NCI-H2029 treated with DMSO at 0.1 percent for 48 hours (cell line): ENCODE measurements at regions not wholly inside any gene's neighbourhood (a gene's known extent, or its start where the extent isn't known, plus 50 kb on each side); places are given as distances from the start of the nearest gene placed in this dataset.
"Not testable (repeated sequence)": the region's sequence is repeated elsewhere in the genome, so short reads cannot be mapped to it uniquely, and the experiment has no call there.

ENCODE experiments used
- DNase-seq: peaks from one replicate; lab custom pipeline; 2025; lab: John Stamatoyannopoulos, UW

GRCh38 chr17:70374496-70374895 is 205.2 kb downstream of the KCNJ2 start:
- DNase-seq = no peak

GRCh38 chr17:70375406-70375805 is 206.1 kb downstream of the KCNJ2 start:
- no peak for DNase-seq

- no peak for DNase-seq
Observed at GRCh38 chr17:70375813-70376770, 206.8 kb downstream of the KCNJ2 start.

GRCh38 chr17:70377654-70378053 is 208.3 kb downstream of the KCNJ2 start:
- DNase-seq = no peak

- DNase-seq = no peak
Observed at GRCh38 chr17:70378076-70378475, 208.7 kb downstream of the KCNJ2 start.

GRCh38 chr17:70379945-70380344 is 210.6 kb downstream of the KCNJ2 start:
- DNase-seq = no peak

- DNase-seq = not testable (repeated sequence)
Observed at GRCh38 chr17:70381916-70382315, 212.6 kb downstream of the KCNJ2 start.

GRCh38 chr17:70388326-70388725 is 219.0 kb downstream of the KCNJ2 start:
- no peak for DNase-seq

GRCh38 chr17:70389232-70389757 is 220.0 kb downstream of the KCNJ2 start:
- DNase-seq = not testable (repeated sequence)

- DNase-seq = no peak
Observed at GRCh38 chr17:70390049-70390448, 220.7 kb downstream of the KCNJ2 start.

- no peak for DNase-seq
Observed at GRCh38 chr17:70394473-70395232, 225.3 kb downstream of the KCNJ2 start.

- no peak for DNase-seq
Observed at GRCh38 chr17:70405492-70406220, 236.3 kb downstream of the KCNJ2 start.

GRCh38 chr17:70407506-70407905 is 238.2 kb downstream of the KCNJ2 start:
- no peak for DNase-seq

GRCh38 chr17:70408768-70409167 is 239.4 kb downstream of the KCNJ2 start:
- no peak for DNase-seq

GRCh38 chr17:70414300-70414699 is 245.0 kb downstream of the KCNJ2 start:
- DNase-seq = no peak

GRCh38 chr17:70420861-70421445 is 251.6 kb downstream of the KCNJ2 start:
- DNase-seq = no peak

- no peak for DNase-seq
Observed at GRCh38 chr17:70422862-70423261, 253.5 kb downstream of the KCNJ2 start.

- no peak for DNase-seq
Observed at GRCh38 chr17:70423562-70423961, 254.2 kb downstream of the KCNJ2 start.

GRCh38 chr17:70426752-70427151 is 257.4 kb downstream of the KCNJ2 start:
- no peak for DNase-seq

GRCh38 chr17:70434536-70435490 is 265.5 kb downstream of the KCNJ2 start:
- DNase-seq = no peak
